Kidney capillary endothelial cell (primary cell): ENCODE measurements at regions not wholly inside any gene's neighbourhood (a gene's known extent, or its start where the extent isn't known, plus 50 kb on each side); places are given as distances from the start of the nearest gene placed in this dataset.
"Not testable (repeated sequence)": the region's sequence is repeated elsewhere in the genome, so short reads cannot be mapped to it uniquely, and the experiment has no call there.

Source experiments
- DNase-seq: peaks from one replicate; pipeline ENCODE4 v3.0.0-alpha.2; 2018; ENCODE audit warnings: low spot score

DNA sequence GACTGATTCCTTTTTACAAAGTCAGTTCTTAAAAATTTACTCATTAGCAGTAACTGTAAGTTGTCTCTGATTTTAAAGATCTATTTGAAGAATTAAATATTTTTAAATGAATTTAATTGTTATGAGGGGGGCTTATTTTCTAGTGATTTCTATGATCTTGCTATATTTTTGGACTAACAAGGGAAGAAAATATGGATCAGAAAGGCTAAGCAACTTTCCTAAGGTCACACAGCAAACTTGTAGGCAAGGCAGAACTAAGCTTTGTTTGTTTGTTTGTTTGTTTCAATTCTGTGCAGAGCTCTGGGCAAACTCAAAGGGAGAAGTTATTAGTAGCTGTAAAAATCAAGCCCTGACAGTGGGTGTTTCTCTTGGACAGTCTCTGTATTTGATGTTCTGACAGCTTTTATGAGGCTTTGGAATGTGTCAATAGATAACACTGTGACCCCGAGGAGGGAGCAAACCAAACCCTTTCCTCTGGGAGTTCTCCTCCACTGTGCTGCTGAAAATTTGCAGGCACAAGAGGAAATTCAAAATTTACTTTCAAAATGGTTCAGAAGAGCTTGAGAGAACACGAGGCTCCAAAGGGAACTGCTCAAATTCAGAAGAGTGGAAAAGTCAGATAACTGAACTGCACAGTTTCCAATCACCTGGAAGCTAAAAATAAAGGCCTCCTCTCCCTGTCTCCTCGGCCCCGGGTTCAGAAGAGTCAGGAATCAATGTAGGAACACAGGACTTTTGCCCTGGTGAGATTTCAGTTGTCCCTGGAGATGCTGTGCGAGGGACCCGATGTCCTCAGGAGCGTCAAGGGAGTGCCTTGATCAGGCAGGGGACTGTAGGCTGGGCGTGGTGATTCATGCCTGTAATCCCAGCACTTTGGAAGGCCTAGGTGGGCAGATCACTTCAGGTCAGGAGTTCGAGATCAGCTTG lies 325.7 kb downstream of the GATA3 start:
- DNase-seq: no peak

GRCh38 chr10:8380833-8381496 lies 326.5 kb downstream of the GATA3 start:
- DNase-seq: no peak

- DNase-seq: no peak
Observed at GRCh38 chr10:8386781-8387180, 332.3 kb downstream of the GATA3 start.

DNA sequence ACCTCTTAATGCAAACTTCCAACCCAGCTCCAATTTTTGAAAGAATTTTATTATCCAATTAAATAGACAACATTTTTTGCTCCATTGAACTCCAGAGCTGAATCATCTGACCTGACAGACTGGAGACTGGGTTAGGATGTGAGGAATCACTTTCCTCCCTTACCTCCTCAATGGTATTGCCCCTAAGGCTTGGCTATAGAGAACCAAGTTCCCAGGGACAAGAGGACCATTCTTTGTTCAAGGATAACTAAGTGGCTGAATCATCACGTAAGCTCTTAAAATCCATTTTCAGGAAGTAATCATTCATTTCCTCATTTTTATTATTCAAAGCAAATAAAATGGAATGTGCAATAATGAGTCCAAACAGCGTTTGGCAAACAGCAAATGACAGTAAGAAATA lies 335.1 kb downstream of the GATA3 start:
- peak; percentile 56 for DNase-seq

DNA sequence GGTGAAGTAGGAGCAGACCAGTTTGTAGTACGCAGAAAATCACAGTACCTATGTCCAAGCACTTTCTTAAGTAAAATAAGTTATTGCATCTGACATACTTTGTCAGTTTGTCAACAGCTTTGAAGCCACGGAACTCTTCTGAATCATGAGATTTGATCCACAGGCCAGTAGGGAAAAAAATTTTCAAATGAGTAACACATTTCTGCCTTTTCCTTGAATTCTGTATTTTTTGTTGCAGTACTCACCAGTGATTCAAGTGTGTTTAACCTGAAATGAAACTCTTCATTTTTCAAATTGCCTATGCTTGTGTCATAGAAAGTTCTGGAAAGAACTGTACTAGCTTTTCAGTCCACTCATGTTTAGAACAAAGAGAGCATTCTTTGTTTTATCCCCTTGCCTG lies 337.7 kb downstream of the GATA3 start:
- DNase-seq: no peak

- DNase-seq: no peak
Observed at GRCh38 chr10:8393531-8393930, 339.0 kb downstream of the GATA3 start.

DNA sequence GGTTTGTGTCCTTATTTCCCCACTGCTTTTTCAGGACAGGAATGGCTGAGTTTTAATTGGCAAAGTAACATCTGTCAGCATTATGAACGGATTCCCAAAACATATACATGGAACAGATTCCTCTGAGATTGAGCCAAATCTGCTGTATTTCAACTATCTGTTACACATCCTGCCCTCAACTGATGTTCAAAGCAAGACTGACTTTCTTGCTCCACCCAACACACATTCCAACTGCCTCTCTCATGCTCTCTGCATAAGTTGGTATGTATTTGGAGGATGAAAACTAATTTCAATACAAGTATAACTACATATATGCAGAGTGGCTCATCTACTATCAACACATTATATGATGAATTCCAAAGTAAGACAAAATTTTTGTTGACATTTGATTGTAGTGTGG lies 342.2 kb downstream of the GATA3 start:
- DNase-seq: no peak

DNA sequence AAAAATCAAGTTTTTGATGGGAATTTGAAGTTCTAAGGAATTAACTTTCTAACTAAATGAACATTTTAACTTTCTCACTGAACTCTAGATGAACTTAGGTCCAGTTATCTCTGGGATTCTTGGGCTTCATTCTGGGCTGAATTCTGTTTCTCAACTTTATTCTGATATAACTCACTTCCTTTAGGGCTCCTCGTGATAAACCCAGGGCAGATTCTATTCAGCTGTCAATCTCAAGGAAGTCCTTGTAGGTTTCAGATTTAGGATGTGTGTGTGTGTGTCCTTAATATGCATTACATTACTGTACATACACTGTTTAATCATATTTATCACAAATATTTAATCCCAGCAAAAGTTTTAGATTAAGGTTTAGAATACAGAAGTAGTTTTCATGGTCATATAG lies 344.3 kb downstream of the GATA3 start:
- no peak for DNase-seq

DNA sequence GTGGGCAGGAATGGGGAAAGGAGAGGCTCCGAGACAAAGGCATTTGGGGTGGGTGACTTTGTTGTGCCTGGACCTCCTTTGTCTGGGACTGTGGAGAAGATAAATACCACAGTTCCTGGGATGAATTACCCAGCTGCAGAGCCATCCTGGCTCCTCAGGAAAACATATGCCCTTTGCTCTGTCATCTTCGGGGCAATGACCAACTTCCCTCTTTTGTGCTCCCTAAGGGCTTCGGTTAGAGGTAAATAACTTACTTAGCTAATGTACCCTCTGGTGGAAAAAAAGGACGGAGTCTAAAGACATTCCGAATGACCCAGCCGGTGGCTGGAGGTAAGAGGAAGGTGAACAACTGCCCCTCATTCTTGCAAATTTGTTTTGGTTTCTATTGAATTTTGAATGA lies 345.7 kb downstream of the GATA3 start:
- no peak for DNase-seq

- no peak for DNase-seq
Observed at GRCh38 chr10:8400892-8401291, 346.4 kb downstream of the GATA3 start.

DNA sequence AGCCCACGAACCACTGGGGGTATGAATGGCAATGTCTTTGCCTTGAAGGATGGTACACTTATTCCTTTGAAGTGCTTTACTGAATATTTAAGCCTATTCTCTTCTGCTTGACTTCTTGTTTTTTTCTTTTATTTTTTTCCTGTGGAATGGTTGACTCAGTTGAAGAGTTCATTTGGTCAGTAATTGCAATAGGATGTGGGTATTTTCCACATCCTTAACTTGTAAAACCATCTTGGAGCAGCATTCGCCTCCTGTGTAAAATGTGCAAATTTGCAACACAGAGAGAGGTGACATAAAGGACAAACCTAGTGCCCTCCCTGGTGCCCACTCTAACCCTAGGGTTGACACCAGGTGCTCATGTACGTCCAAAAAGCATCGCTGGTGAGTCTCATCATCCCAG lies 347.0 kb downstream of the GATA3 start:
- no peak for DNase-seq

- no peak for DNase-seq
Observed at GRCh38 chr10:8402576-8402975, 348.1 kb downstream of the GATA3 start.

- no peak for DNase-seq
Observed at GRCh38 chr10:8403711-8404371, 349.4 kb downstream of the GATA3 start.

DNA sequence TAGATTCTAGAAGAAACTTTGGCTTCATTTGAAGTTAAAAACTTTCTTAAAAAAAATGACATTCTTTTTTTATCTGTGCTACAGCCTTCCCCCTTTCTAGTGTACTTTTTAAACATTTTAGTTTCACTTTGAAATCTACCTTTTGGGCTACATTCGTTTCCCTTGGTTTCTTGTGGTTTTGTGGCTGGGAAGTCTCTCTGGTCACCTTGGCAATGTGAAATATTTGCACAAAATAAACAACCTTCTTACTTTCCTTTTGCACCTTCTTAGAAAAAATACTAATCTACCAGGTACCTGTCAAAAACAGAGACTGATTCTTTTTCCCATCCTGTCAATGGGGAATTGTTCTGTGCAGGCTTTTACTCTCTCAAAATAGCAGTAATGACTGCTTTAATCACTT lies 350.2 kb downstream of the GATA3 start:
- no peak for DNase-seq

- no peak for DNase-seq
Observed at GRCh38 chr10:8405596-8405995, 351.1 kb downstream of the GATA3 start.

DNA sequence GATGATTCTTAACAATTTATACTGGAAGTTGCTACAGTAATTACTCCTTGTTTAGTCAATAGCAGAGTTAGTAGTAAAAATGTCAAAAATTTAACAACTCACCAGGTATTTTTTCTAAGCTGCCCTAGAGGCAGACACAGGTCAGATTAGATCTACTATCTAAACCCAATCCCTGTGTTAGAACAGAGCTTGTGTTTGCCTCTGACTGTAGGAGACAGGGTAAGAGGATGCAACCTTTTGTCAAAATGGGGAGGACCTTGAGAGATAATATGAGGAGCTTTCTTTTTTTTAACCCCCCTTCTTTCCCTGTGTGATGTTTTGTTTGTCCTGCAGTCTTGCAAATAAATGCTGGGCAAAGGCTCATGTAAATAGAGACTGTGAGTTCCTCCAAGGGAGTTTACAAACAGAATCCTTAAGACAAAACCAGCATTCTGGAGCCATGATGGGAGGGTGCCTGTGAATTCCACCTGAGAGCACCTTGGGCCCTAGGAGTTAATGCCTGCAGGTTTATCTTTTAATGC lies 353.1 kb downstream of the GATA3 start:
- DNase-seq: no peak

DNA sequence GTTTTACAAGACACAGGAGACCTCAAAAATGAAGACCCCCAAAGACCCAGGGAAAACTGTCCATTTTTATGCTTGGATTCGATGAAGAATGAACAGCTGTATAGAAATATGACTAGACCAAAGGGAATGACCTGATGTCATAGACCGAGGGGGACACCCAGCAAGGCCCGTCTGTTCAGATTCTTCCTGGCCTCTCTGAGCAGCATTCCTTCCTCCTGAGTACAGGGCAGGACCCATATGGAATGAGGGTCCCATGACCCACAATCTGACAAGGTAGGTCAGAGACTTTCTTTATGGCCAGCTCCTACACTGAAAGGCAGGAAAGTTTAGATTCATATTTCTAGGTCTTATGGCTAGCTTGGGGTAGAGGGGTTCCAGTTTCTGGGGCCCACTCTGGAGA lies 356.0 kb downstream of the GATA3 start:
- DNase-seq: no peak

GRCh38 chr10:8412541-8412940 lies 358.1 kb downstream of the GATA3 start:
- DNase-seq: no peak

DNA sequence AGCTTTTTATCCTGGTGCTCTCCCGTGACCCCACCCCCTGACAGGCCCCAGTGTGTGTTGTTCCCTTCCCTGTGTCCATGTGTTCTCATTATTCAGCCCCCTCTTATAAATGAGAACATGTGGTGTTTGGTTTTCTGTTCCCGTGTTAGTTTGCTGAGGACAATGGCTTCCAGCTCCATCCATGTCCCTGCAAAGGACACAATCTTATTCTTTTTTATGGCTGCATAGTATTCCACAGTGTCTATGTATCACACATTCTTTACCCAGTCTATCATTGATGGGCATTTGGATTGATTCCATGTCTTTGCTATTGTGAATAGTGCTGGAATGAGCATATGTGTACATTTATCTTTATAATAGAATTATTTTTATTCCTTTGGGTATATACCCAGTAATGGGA lies 360.5 kb downstream of the GATA3 start:
- not testable (repeated sequence) for DNase-seq

GRCh38 chr10:8416192-8416701 lies 361.8 kb downstream of the GATA3 start:
- no peak for DNase-seq

DNA sequence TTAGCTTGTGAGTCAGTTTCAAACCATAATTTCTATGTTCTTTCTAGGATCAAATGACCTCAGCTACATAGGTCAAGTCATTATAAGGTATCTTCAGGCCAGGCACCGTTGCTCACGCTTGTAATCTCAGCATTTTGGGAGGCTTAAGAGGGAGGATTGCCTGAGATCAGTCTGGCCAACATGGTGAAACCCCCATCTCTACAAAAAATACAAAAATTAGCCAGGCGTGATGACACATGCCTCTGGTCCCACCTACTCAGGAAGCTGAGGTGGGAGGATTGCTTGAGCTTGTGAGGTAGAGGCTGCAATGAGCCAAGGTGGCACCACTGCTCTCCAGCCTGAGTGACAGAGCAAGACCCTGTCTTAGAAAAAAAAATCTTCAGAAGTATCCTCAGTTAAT lies 362.3 kb downstream of the GATA3 start:
- DNase-seq: no peak

- no peak for DNase-seq
Observed at GRCh38 chr10:8417631-8418030, 363.1 kb downstream of the GATA3 start.

DNA sequence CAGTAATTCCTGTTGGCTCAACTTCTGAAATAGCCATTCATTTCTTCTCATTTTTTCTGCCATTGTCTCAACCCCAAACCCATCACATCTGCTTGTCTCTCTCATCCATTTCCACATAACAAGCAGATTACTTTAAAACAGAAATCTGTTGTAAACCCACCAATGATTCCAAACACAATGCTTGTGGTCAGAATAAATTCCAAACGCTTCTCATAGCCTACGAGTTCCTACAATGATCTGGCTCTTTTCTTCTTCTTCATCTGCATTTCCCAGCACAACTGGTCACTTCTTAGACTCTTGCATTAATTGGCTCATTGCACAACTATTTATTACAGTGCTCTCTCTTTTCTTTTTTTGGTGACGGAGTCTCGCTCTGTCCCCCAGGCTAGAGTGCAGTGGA lies 364.1 kb downstream of the GATA3 start:
- no peak for DNase-seq
